GM21786 (cell line): ENCODE measurements at regions not wholly inside any gene's neighbourhood (a gene's known extent, or its start where the extent isn't known, plus 50 kb on each side); places are given as distances from the start of the nearest gene placed in this dataset.
"Not testable (repeated sequence)": the region's sequence is repeated elsewhere in the genome, so short reads cannot be mapped to it uniquely, and the experiment has no call there.

Experiments
- ATAC-seq: cut with Tn5 transposase; IDR thresholded peaks from one replicate; pipeline ENCODE4 v1.9.1; 2021; ENCODE audit not compliant: unreplicated experiment

DNA sequence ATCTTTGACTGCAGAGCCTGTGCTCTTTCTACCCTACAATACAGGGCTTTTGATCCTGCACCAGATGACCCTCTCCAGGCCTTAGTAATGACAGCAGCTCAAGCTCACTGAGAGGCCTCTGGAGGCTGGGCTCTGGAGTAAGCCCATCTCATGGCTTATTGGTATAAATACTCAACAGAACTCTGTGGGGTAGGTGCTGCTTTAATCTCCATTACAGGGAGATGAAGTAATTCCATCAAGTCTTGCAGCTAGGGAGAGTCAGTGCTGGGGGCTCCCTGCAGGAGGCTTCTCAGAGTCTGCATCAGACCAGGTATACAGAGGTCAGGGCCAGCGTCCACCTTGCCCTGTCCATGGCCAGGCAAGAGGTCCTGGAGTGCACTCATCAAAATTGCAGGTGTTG lies 89.2 kb upstream of the SLC6A11 start:
- no peak for ATAC-seq

DNA sequence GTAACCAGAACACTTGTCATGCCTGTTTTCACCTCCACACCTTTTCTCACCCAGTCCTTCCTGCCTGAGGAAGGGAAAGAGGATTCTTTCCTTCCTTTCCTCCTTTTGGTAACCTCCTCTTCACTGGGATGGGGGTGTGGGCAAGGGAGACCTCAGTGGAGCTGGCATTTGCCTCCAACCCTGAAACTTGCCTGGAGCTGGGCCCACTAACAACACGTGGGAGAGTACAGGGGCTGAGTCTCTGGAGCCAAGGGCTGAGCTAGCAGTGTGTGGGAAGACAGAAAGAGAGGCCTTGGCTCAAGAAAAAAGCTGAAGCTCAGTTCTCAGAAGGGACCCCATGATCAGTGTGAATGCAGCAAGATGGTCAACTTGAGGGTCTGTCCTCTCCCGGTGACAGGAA lies 86.6 kb upstream of the SLC6A11 start:
- ATAC-seq = no peak

DNA sequence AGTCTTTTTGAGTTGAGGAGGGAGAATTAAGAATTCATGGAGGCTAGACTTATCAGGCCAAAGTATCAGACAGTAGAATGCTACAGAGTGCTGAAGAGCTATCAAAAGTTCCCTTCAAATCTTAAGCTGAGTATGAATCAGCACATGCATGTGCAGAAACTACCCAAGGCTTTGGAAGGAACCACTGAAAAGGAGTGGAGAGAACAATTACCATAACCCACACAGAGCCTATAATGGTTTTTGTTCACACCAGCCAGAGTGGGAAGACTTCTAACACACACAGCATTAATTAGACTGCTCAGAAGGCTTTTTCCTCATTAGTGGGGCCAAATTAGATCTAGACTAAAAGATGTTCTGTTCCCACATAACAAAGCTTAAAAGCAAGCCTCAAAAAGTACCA lies 83.7 kb upstream of the SLC6A11 start:
- no peak for ATAC-seq

DNA sequence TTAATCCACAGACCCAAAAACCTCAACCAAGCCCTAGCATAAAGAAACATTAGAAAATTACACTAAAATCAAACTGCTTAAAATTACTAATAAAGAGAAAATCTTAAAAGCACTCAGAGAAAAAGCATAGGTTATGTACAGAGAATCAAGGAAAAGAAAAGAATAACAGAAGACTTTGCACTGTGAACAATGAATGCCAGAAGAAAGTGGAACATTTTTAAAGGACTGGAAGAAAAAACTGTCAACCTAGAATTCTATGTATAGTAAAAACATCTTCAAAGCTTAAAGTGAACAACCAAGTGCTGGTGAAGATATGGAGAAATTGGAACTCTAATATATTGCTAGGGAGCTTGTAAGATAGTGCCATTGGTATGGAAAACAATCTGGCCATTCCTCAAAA lies 82.7 kb upstream of the SLC6A11 start:
- ATAC-seq = no peak

DNA sequence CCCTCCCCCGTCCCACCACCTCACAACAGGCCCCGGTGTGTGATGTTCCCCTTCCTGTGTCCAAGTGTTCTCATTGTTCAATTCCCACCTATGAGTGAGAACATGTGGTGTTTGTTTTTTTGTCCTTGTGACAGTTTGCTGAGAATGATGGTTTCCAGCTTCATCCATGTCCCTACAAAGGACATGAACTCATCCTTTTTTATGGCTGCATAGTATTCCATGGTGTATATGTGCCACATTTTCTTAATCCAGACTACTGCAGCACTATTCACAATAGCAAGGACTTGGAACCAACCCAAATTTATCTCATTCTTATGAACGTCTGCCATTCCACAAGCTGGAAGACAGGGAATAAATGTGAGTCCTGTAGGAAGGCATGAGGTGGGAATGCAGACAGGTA lies 79.6 kb upstream of the SLC6A11 start:
- not testable (repeated sequence) for ATAC-seq

DNA sequence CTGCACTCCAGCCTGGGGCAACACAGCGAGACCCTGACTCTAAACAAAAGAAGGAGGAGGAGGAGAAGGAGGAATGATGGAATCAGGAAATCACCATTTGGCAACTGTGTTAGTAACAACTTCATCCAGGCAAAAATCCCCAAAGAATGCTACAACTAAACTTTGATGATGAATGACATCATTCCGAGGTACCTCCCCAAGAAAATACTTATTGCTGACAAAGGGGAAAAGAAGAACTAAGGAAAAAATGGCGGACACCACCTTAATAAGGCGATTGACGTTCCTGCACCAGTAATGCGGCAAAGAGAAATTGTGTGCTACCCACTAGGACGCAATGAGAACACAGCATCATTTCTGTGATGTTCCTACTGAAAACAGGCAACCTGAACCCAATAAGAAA lies 78.2 kb upstream of the SLC6A11 start:
- no peak for ATAC-seq

DNA sequence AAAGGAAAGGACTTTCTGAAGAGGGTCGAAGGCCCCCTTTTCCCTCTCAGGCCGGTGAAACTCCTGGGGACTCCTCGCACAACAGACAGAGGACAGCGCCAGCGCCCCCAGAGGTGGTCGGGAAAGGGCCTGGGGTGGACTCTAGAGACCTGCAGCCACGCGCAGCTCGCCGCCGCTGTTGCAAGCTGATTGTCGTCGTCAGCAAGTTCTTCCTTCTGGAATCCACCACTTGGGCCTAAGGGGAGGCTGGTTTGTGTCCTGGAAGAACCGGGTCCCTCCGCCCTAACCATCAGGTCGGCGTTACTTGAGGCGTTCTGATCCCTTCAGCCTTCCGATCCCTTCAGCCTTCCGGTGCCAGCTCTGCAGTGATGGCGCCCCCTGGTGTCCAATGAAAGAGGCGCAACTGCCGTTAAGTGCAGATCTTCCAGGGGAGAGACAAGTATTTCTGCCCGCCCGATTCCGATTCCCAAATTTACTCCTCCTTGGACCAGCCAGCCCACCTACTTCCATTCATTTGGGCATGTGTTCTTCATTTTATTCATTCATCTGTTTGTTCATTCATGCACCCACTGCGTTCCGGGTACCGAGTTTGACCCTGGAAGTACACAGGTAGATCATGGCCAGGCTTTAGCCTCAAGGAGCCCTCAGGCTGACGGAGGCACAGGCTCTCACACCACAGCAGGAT lies 77.2 kb upstream of the SLC6A11 start:
- ATAC-seq = no peak

DNA sequence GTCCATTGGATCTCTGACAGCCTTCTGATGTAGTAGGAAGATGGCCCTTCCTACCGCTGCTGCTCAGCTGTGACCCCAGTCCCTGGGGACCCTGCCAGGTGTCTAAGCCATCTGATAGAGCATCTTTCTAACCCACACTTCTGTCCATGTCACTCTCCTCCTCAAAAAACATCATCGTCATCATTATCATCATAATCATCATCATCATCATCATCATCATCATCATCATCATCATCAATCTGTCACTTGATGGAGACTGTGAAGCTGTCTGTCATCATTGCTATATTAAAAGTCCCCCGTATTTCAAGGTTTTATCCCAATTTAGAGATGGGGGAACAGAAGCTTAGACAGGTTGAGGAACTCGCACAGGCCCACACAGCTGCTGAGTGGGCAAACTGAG lies 75.1 kb upstream of the SLC6A11 start:
- ATAC-seq = no peak

DNA sequence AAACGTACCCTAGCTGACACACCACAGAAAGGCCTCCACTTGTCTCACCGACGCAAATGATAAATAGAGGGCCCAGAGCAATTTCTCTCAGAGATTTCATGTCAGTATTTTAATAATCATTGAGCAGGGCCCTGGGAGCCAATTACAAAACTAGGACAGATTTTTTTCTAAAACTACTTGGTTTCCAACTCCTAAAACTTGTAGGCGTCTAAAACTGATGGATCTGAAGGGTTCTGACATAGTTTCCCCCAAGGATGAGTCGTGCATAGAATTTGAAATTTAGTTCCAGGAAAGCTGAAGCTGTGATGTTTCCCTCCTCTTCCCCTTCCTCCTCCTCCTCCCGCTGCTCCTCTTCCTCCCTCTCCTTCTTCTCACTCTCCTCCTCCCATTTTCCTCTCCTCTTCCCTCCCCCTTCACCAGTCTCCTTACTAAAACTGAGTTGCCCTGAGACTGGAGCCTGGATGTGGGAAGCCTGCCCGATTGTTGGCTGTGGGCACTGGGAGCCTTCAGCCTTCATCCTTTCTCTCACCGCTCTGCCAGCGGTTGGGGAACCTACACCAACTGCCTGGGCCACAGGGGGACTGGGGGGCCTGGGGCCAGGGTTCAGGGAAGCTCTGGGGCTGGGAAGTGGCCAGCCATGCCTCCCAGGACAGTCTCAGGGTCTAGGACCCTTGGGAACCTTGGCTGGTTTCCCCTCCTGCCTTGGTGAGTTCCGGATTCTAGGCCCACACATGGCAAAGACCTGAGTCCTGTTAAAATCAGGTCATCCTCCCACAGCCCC lies 73.9 kb upstream of the SLC6A11 start:
- no peak for ATAC-seq

DNA sequence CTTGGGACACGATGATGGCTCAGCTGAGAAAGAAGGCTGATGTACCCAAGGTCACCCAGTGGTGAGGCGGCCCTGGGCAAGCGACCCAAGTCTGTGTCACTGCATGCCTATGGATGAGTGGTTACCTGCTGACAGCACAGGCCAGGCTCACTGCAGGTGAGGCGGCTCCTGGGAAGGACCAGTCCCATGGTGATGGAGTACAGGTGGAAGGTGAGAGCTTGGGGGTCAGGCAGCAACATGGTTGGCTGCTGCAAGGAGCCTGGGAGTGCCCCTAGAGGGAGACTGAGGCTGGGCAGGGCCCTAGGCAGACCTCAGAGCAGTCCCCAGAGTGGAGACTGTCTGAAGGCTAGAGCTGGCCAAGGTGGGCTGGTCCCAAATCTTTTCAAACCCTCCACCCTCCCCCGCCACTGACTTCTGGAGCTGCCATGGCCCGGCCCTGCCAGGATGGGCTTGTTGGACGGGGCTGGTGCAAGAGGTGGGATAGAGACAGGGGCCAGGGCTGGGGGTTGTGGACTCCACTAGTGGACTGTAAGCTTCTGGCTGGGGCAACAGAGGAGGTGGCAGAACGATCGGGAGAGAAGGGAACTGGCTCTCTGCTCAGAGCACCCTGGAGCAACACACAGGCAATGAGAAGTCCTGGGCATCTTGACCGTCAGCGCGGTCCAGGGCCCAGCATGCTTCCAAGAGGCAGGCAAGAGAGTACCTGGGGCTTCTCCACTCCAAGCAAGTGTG lies 72.5 kb upstream of the SLC6A11 start:
- ATAC-seq = no peak

DNA sequence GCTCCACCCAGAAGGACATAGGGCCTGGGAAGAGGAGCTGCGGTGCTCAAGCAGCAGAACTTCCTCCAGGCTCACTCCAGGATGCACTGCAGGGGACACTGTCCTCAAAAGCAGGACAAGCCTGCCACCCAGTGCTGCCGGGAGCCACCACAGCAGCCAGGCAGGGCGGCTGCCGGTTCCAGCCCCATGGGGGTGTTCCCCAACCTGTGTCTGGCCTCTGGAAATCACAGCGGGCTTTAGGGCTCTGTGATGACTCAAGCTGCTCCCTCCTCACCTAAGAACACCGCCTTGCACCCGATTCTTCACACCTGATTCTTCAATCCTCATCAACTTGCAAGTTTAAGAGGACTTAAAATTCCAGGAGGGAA lies 71.9 kb upstream of the SLC6A11 start:
- no peak for ATAC-seq

DNA sequence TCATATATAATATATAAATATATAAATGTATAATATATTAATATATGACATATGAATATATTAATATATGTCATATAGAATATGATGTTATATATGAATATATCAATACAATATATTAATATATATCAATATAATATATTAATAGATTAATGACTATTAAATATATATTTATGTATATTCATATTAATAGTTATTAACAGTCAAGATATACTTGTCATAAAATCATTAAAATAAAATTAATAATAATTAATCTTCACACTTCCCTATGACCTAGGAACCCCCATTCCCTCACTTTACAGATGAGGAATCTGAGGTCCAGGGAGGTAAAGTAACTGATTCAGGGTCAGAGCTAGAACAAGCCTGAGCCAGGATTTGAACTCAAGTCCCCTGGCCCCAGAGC lies 70.6 kb upstream of the SLC6A11 start:
- no peak for ATAC-seq

DNA sequence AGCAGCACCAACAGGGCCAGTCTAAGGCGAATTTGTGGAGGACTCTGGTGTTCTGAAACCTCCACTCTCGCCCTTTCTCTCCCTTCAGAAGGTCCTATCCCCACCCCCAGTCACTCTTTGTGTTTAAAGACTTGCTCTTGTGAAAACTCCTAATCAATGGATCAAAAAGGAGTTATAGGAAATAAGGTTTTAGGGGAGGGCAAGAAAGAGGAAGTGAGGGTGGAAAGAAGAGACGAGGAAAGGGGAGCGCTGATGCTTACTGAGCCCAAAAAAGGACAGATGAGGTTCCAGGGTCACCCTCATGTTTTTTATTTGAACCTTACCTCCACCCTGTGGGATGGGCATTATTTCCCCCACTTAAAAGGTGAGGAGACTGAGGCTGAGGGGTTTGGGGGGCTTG lies 70.0 kb upstream of the SLC6A11 start:
- ATAC-seq = no peak

DNA sequence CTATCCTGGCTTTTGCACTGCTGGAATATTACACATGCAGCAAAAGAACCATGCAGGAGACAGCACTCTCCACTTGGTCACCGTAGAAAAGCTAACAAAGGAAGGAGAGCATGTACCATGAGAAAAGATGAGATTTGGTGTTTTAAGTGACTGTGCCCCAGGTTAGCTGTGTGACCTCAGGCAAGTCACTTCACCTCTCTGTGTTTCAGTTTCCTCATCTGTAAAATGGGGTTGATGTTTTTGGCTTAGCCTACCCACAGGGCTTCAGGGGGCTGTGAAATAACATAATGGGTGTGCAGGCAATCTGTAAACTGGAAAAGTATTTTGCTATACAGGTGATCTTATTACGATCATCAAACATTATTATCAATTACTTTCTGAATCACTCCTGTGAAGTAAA lies 69.3 kb upstream of the SLC6A11 start:
- ATAC-seq = no peak

DNA sequence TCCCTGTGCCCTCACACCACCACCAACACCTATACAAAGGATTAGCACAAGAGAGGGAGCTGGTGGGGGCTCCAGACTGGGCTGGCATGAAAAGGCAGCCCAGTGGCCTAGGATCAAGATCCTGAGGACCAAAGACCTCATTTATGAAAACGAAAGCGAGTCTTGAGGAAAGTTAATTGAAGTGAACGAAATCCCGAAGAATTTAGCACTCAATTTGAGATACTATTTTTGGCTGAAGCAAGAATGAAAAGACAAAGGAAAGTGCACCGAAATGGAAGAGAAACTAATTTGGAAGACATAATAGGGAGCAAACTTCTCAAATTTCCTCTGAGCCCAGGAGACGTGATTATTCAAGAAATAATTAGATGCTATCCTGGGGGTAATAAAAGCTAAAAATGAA lies 68.7 kb upstream of the SLC6A11 start:
- ATAC-seq = no peak

DNA sequence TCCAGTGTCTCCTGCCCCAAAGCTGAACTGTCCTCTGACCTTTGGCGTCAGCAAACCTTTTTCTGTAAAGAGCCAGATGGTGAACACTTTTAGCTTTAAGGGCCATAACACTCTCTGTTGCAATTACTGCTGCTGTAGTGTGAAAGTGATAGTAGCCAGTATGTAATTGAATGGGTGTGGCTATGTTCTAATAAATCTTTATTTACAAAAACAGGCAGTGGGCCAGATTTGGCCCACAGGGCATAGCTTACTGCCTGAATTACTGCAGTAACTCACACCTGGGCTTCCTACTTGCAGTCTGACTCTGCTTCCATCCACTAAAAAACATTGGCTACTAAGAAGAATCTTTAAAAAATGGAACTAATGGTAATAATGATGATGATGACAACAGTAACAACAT lies 68.0 kb upstream of the SLC6A11 start:
- ATAC-seq = no peak

DNA sequence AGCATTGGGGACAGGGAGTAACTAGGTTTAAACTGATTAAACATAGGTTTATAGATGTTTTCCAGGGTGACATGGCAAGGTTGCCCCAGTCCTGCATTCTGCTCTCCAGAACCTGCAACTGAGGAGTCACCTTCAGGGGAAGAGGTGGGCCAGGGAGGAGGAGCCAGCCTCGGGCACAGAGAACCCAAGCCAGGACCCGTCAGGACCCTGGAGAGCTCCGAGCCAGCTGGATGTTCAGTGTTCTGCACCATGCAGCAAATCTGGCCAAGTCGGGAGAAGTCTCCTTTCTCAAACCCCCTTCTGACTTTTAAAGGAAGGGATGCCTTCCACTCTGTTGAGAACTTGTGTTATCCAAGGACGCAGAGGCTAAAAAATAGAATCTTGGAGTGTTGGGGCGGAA lies 62.1 kb upstream of the SLC6A11 start:
- ATAC-seq = no peak

DNA sequence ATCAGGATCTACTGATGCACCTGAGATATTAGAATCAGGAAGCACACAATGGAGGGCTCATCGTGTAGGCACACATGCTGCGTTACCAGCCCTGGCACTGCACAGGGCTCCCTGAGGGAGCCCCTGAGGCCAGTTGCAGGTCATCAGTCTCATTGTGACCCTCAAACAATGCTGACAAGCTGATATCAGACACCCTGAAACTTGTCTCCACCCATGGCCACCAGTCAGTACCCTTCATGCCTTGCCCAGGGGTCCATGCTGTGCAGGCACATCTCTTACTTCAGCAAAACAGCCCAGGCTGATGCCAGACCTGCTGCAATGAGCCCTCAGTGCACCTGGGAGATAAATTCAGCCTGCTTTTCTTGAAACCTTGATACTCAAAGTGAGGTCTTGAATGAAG lies 59.5 kb upstream of the SLC6A11 start:
- no peak for ATAC-seq

DNA sequence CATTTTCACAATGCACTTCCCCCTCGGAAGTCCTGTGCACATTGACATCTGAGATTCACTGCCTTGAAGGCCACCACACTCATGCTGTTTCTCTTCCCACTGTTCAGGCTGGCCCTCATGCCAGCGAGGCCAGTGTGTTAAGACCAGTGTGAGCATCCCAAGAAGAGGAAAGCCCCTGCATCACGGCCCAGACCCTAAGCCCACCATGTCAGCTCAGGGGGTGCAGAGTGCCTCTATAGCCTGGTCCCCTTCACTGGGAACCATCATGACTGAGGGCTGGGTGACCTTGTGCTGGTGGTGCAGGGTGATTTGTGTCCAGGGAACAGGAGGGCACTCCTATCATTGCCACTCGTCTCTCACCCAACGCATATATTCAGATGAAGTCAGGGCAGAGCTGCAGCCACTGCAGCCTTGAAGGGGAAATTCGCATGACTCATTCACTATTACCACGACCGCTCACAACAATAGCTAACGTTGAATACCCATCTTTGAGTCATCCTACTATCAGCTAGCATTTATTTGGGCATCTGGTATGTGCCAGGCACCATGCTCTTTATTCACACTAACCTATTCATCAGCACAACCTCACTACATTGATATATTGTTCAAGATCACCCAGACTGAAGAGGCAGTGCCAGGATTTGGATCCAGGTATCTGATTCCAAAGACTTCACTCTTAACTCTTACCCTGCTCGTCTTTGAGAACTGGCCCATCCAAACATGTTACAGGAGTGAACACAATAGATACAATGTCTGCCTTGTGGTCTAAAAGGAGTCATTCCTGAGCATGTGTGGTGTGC lies 58.8 kb upstream of the SLC6A11 start:
- ATAC-seq = no peak

DNA sequence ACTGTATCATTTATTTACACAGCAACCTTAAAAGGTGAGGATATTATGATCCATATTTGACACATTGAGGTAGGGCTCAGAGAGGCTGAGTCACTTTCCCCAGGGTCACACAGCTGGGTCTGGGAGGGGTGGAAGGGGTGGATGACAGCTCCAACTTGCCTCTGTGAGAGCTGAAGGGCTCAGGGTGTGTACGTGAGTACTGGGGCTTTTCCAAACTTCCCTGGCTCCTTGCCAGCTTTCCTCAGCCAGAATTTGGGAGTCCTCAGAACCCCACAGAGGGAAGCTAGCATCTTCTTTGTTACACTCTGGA lies 58.3 kb upstream of the SLC6A11 start:
- ATAC-seq = no peak

DNA sequence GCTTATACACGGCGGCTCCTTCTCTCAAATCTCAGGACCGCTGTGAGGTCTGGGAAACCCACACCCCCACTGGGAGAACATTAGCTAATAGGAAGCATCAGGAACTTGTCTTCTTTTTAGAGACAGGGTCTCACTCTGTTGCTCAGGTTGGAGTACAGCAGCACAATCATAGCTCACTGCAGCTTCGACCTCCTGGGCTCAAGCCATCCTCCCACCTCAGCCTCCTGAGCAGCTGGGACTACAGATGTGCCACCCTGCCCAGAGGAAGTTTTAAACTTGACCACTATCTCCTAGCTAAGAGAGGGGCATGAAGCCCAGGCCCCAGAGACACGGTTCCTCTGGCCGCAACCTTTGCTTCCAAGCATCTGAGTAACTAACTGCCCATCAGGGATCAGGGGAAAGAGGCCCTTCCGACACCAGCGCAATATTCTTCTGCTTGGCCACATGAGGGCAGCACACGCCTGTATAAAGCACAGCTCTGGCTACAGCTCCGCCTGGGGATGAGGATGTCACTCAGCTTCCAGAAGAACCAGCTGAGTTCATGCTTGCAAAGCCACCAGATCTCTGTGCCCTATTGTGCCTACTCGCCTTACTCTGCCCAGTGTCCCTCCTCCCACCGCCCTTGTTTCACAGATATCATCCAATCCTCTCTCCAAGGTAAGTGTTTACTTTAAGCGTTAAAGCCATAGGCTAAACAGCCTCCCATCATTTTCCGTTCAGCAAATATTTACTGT lies 57.6 kb upstream of the SLC6A11 start:
- peak; percentile 82 for ATAC-seq
